SU-DHL-6 (cell line): ENCODE measurements at regions not wholly inside any gene's neighbourhood (a gene's known extent, or its start where the extent isn't known, plus 50 kb on each side); places are given as distances from the start of the nearest gene placed in this dataset.

Experiments
- H2AFZ ChIP-seq: fragments of 200-600 bp; sonication (generic); 2 replicates; pipeline ENCODE4 v1.6.1; 2014; ENCODE audit warnings: low read depth, mild to moderate bottlenecking, moderate library complexity, mixed read lengths, antibody characterized with exemption, low read length; ENCODE audit not compliant: severe bottlenecking
- H3F3A ChIP-seq: fragments of 200-600 bp; shearing (Covaris generic); 2 replicates; pipeline ENCODE4 v1.6.0; 2016; ENCODE audit warnings: antibody characterized with exemption, mild to moderate bottlenecking; ENCODE audit not compliant: insufficient read depth
- H3K27ac ChIP-seq: fragments of 200-600 bp; sonication (generic); 2 replicates; pipeline ENCODE4 v1.5.1; 2016; ENCODE audit warnings: low read depth, mild to moderate bottlenecking, low read length, moderate library complexity, mixed read lengths
- H3K27me3 ChIP-seq: fragments of 200-600 bp; sonication (generic), shearing (Covaris generic); 2 replicates; pipeline ENCODE4 v1.6.0; 2014; ENCODE audit warnings: mild to moderate bottlenecking, low read length
- H3K36me3 ChIP-seq: fragments of 200-600 bp; sonication (generic); 2 replicates; pipeline ENCODE4 v1.6.1; 2014; ENCODE audit warnings: mild to moderate bottlenecking, low read length, mixed read lengths
- H3K4me2 ChIP-seq: fragments of 300-600, 200-600 bp; shearing (Covaris generic), sonication (generic); 2 replicates; pipeline ENCODE4 v1.6.0; 2014; ENCODE audit warnings: low read length, low read depth, mild to moderate bottlenecking; ENCODE audit not compliant: poor library complexity, severe bottlenecking
- H3K4me3 ChIP-seq: fragments of 200-600 bp; sonication (generic); 2 replicates; pipeline ENCODE4 v1.5.1; 2014; ENCODE audit warnings: antibody characterized with exemption, low read length, mild to moderate bottlenecking, mixed read lengths; ENCODE audit not compliant: insufficient read depth, poor library complexity, severe bottlenecking
- H3K79me2 ChIP-seq: fragments of 200-600 bp; sonication (generic); 2 replicates; pipeline ENCODE4 v1.6.1; 2014; ENCODE audit warnings: mild to moderate bottlenecking, low read length, moderate library complexity; ENCODE audit not compliant: insufficient read depth
- H3K9ac ChIP-seq: fragments of 200-600 bp; sonication (generic); 2 replicates; pipeline ENCODE4 v1.7.0; 2014; ENCODE audit warnings: mild to moderate bottlenecking, low read length
- H3K9me2 ChIP-seq: fragments of 200-600 bp; sonication (generic); replicated peaks from 2 replicates; pipeline ENCODE4 v1.6.1; 2014; ENCODE audit warnings: low read length; ENCODE audit not compliant: insufficient read depth
- H3K9me3 ChIP-seq: fragments of 200-600 bp; sonication (generic); 2 replicates; pipeline ENCODE4 v1.6.1; 2014; ENCODE audit warnings: low read length, mixed read lengths; ENCODE audit not compliant: insufficient read depth
- H4K20me1 ChIP-seq: fragments of 200-600 bp; sonication (generic); 2 replicates; pipeline ENCODE4 v1.6.1; 2014; ENCODE audit warnings: low read depth, mild to moderate bottlenecking, antibody characterized with exemption, low read length, moderate library complexity, mixed read lengths
- CTCF ChIP-seq: fragments of 200-600 bp; sonication (generic); IDR thresholded peaks from one replicate; pipeline ENCODE4 v1.5.1; 2017; ENCODE audit warnings: antibody characterized with exemption, mild to moderate bottlenecking, low read length, moderate library complexity; ENCODE audit not compliant: insufficient read depth, poor library complexity, severe bottlenecking
- EZH2phosphoT487 ChIP-seq: fragments of 200-600 bp; sonication (generic), shearing (Covaris generic); conservative IDR thresholded peaks from 2 replicates; pipeline ENCODE4 v1.6.1; 2018; ENCODE audit warnings: mild to moderate bottlenecking, antibody characterized with exemption, low read length, moderate library complexity, mixed read lengths

- Histone ChIP-seq H3F3A (no peaks in the 10 kb centered on the region), H3K27me3 (no peaks in the 10 kb centered on the region), H3K4me2 (no peak overlapping the region), H4K20me1 (no peaks in the 10 kb centered on the region), H3K9me2 (no peaks in the 10 kb centered on the region), H3K4me3 (no peak overlapping the region), H3K27ac (no peak overlapping the region), H3K79me2 (no peaks in the 10 kb centered on the region), H3K9me3 (no peaks in the 10 kb centered on the region), H3K36me3 (no peaks in the 10 kb centered on the region), H2AFZ (no peak overlapping the region), H3K9ac (no peak overlapping the region)
- TF ChIP-seq EZH2phosphoT487 (no peak), CTCF (no peak)
Measured at GRCh38 chrX:125782184-125782583, 383.9 kb downstream of the DCAF12L2 start.

- Histone ChIP-seq H3K4me2 (no peak overlapping the region), H3K27me3 (no peaks in the 10 kb centered on the region)
Measured at GRCh38 chrX:125786316-125786715, 379.8 kb downstream of the DCAF12L2 start.

GRCh38 chrX:125791787-125792186, 374.3 kb downstream of the DCAF12L2 start:
- H3K27ac ChIP-seq, result no peak overlapping the region
- no peak overlapping the region for H3K9ac ChIP-seq
- no peak overlapping the region for H3K4me3 ChIP-seq
- no peaks in the 10 kb centered on the region for H3K9me2 ChIP-seq
- H2AFZ ChIP-seq, result no peak overlapping the region
- no peak overlapping the region for H3K4me2 ChIP-seq
- no peaks in the 10 kb centered on the region for H3F3A ChIP-seq
- no peaks in the 10 kb centered on the region for H4K20me1 ChIP-seq
- H3K9me3 ChIP-seq, result no peaks in the 10 kb centered on the region
- TF ChIP-seq EZH2phosphoT487 (no peak), CTCF (no peak)
- no peaks in the 10 kb centered on the region for H3K27me3 ChIP-seq
- no peaks in the 10 kb centered on the region for H3K79me2 ChIP-seq
- H3K36me3 ChIP-seq, result no peaks in the 10 kb centered on the region

More at GRCh38 chrX:125786316-125786715, 379.8 kb downstream of the DCAF12L2 start:
- Histone ChIP-seq H3K9ac (no peak overlapping the region), H4K20me1 (no peaks in the 10 kb centered on the region), H3F3A (no peaks in the 10 kb centered on the region), H3K27ac (no peak overlapping the region), H3K9me2 (no peaks in the 10 kb centered on the region), H3K9me3 (no peaks in the 10 kb centered on the region), H3K79me2 (no peaks in the 10 kb centered on the region), H3K36me3 (no peaks in the 10 kb centered on the region), H2AFZ (no peak overlapping the region), H3K4me3 (no peak overlapping the region)
- TF ChIP-seq EZH2phosphoT487 (no peak), CTCF (no peak)
